ENCODE measurements at regions not wholly inside any gene's neighbourhood (a gene's known extent, or its start where the extent isn't known, plus 50 kb on each side); places are given as distances from the start of the nearest gene placed in this dataset.

DNA sequence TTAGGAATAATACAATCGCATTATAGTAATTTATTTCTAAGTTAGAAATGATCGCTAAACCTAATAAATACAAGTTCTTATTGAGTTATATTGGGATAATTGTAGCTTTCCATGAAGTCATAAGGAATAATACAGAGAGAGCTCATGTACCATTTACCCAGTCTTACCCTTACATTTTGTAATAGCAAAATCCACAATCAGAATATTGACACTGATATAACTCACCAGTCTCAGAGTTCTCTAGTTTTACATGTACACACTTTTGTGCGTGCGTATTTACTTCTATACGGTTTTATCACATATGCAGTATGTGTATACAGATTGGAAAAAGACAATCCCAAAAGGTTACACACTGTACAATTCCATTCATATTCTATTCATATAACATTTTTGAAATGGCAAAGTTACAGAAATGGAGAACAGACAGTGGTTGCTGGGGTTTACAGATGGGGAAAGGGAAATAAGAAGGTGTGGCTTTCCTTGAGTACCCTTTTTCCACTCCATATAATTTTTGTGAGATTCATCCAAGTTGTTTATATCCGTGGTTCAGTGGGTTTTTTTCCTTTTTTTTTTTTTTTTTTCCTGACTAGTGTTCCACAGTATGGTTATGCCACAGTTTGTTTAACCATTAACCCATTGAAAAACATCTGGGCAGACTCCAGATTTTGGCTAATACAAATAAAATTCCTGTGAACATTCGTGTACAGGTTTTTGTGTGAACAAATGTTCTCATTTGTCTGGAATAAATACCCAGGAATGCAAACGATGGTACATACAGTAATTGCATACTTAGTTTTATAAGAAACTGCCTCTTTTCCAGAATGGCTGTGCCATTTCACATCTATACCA, 117.2 kb downstream of the HNMT start:
- no peak for TF ChIP-seq ZBTB7A (IDR thresholded peaks at IDR 0.05; ENCODE audit: low read depth)
- no peak for TF ChIP-seq TEAD4 (IDR thresholded peaks at IDR 0.05)
- no peak for TF ChIP-seq NFIC (IDR thresholded peaks at IDR 0.05)
- no peak for TF ChIP-seq CEBPB (IDR thresholded peaks at IDR 0.05)
- no peak for TF ChIP-seq FOXM1 (IDR thresholded peaks at IDR 0.05; ENCODE audit: borderline replicate concordance, low read depth)
- TF ChIP-seq CREB1 (IDR thresholded peaks at IDR 0.05; ENCODE audit: low read depth): no peak
- TF ChIP-seq, protein P1, sequence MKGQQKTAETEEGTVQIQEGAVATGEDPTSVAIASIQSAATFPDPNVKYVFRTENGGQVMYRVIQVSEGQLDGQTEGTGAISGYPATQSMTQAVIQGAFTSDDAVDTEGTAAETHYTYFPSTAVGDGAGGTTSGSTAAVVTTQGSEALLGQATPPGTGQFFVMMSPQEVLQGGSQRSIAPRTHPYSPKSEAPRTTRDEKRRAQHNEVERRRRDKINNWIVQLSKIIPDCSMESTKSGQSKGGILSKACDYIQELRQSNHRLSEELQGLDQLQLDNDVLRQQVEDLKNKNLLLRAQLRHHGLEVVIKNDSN (IDR thresholded peaks at IDR 0.05): no peak
- TF ChIP-seq, protein P2, sequence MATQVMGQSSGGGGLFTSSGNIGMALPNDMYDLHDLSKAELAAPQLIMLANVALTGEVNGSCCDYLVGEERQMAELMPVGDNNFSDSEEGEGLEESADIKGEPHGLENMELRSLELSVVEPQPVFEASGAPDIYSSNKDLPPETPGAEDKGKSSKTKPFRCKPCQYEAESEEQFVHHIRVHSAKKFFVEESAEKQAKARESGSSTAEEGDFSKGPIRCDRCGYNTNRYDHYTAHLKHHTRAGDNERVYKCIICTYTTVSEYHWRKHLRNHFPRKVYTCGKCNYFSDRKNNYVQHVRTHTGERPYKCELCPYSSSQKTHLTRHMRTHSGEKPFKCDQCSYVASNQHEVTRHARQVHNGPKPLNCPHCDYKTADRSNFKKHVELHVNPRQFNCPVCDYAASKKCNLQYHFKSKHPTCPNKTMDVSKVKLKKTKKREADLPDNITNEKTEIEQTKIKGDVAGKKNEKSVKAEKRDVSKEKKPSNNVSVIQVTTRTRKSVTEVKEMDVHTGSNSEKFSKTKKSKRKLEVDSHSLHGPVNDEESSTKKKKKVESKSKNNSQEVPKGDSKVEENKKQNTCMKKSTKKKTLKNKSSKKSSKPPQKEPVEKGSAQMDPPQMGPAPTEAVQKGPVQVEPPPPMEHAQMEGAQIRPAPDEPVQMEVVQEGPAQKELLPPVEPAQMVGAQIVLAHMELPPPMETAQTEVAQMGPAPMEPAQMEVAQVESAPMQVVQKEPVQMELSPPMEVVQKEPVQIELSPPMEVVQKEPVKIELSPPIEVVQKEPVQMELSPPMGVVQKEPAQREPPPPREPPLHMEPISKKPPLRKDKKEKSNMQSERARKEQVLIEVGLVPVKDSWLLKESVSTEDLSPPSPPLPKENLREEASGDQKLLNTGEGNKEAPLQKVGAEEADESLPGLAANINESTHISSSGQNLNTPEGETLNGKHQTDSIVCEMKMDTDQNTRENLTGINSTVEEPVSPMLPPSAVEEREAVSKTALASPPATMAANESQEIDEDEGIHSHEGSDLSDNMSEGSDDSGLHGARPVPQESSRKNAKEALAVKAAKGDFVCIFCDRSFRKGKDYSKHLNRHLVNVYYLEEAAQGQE (IDR thresholded peaks at IDR 0.05; ENCODE audit: low read depth): no peak
- TF ChIP-seq EP300 (IDR thresholded peaks at IDR 0.05; ENCODE audit: borderline replicate concordance): no peak
- TF ChIP-seq EGR1 (IDR thresholded peaks at IDR 0.05): no peak
- no peak for TF ChIP-seq RAD21 (IDR thresholded peaks at IDR 0.05; ENCODE audit: low read depth)
- TF ChIP-seq TAF1 (IDR thresholded peaks at IDR 0.05; ENCODE audit: low read depth): no peak
- TF ChIP-seq YY1 (IDR thresholded peaks at IDR 0.05; ENCODE audit: low read depth): no peak

DNA sequence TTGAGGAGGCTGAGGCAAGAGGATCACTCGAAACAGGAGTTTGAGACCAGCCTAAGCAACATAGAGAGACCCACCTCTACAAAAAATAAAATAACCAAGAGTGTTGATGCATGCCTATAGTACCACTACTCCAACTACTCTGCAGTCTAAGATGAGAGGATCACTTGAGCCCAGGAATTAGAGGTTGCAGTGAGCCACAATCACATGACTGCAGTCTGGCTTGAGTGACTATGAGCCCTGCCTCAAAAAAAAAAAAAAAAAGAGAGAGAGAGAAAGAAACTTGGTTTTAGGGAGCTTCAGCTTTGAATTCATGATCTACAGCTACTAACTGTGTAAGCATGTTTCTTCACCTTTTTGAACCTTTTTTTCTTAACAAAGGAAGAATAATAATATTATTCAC, 119.9 kb downstream of the HNMT start:
- TF ChIP-seq, protein P1 (IDR thresholded peaks at IDR 0.05): peak; percentile 29; the same call in 1 of the 2 replicates
- TF ChIP-seq EGR1 (IDR thresholded peaks at IDR 0.05): no peak

DNA sequence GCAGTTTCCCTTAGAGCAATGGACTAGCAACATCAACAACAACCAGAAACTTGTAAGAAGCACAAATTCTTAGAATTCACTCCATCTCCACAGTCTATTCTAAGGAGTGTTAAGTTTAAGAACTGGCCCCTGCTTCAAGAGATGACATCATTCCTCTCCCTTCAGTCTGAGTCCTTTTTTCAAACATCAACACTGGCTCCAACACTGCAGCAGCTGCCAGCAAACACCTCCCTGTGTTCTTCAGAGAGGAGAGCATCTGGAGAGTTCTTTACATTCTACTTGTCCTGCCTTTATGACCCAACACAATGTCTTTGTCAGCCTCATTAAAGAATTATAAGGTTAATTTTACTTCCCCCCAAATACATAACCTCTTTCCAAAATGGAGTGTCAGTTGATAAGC, 122.3 kb downstream of the HNMT start:
- no peak for TF ChIP-seq FOXM1 (IDR thresholded peaks at IDR 0.05; ENCODE audit: borderline replicate concordance, low read depth)
- no peak for TF ChIP-seq RAD21 (IDR thresholded peaks at IDR 0.05; ENCODE audit: low read depth)
- TF ChIP-seq NFIC (IDR thresholded peaks at IDR 0.05): no peak
- TF ChIP-seq, protein P1 (IDR thresholded peaks at IDR 0.05): no peak

DNA sequence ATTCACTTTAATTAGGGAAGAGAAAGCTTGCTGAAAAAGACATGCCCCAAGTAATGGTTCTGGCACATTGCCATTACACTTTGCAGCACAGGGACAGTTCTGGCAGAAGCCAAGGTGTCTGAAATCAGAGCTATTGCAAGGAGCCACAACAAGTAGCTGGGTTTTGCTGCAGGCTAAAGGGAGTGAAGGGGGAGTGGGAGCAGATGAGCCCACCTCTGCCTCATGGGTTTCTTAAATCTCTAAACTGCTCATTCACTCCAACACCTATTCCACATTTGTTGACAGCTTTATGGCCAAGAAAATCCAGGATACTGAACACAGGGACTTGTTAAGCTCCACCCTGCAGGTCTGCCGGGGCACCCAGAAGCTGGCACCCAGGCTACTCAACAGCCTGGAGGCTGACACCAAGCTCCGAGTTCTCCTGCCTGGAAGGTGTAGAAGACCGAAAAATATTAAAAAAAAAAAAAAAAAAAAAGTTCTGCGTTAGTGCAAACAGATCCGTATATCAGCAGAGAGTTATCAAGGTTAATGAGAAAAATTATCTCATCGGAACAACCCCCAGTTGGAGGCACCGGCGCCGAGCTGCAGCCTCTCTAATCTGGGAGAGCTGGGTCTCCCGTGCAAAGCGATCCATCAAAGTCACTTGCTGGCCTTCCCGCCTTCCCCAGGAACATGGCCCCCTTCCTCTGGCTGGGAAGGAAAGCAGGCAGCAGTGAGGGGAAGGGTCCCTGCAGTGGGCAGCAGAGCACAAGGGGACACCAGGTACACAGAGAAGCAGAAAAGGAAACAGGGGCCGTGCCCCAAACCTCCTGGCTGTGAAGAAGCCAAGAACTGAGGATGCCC, 123.7 kb downstream of the HNMT start:
- TF ChIP-seq NFIC (IDR thresholded peaks at IDR 0.05): peak; percentile 51; the same call in 1 of the 2 replicates
- no peak for TF ChIP-seq EGR1 (IDR thresholded peaks at IDR 0.05)

DNA sequence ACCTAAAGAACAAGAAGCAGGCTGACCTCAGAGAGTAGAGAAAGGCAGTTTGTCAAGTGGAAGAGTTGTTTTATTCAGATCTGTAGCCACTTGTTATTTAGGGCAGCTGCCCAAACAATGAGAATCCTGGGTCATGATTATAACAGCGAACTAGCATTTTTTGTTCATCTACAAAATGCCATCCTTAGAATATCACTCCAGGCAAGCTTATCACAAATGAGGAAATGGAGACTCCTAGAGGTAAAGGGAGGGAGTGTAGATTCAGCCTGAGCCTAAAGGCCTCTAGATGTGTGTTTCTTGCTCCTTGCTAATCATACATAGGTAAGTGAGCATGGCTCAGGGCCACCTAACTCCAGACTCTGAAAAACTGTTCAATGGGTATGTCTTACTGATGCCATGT, 126.1 kb downstream of the HNMT start:
- TF ChIP-seq, protein P2 (IDR thresholded peaks at IDR 0.05; ENCODE audit: low read depth): no peak
- no peak for TF ChIP-seq TAF1 (IDR thresholded peaks at IDR 0.05; ENCODE audit: low read depth)
- peak; percentile 76 for TF ChIP-seq RAD21 (IDR thresholded peaks at IDR 0.05; ENCODE audit: low read depth)

DNA sequence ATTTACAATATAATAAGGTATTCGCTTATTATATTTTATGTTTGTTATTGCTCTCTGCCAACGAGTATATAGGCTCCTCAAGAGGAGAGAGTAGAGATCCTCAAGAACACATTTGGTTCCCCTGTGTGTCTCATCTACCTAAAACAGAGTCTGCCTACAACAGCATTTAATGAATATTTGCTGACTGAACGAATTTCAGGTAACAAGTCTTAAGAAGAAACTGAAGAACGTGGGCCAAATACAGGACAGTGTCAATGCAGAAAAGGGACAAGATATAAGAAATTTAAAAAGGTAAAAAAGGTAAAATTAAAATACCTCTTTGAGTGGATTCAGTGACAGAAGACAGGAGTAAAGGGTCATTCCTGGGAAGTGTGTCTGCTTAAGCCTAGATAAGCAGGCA, 129.2 kb downstream of the HNMT start:
- TF ChIP-seq EGR1 (IDR thresholded peaks at IDR 0.05): no peak
- no peak for TF ChIP-seq ZBTB7A (IDR thresholded peaks at IDR 0.05; ENCODE audit: low read depth)
- no peak for TF ChIP-seq NFIC (IDR thresholded peaks at IDR 0.05)
- TF ChIP-seq RAD21 (IDR thresholded peaks at IDR 0.05; ENCODE audit: low read depth): no peak
- TF ChIP-seq TCF12 (IDR thresholded peaks at IDR 0.05; ENCODE audit: low read depth): no peak
- no peak for TF ChIP-seq CREB1 (IDR thresholded peaks at IDR 0.05; ENCODE audit: low read depth)
- TF ChIP-seq, protein P1 (IDR thresholded peaks at IDR 0.05): no peak
- no peak for TF ChIP-seq FOXM1 (IDR thresholded peaks at IDR 0.05; ENCODE audit: borderline replicate concordance, low read depth)
- TF ChIP-seq YY1 (IDR thresholded peaks at IDR 0.05; ENCODE audit: low read depth): no peak
- no peak for TF ChIP-seq TAF1 (IDR thresholded peaks at IDR 0.05; ENCODE audit: low read depth)
- TF ChIP-seq, protein P3, sequence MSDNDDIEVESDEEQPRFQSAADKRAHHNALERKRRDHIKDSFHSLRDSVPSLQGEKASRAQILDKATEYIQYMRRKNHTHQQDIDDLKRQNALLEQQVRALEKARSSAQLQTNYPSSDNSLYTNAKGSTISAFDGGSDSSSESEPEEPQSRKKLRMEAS (IDR thresholded peaks at IDR 0.05): no peak
- TF ChIP-seq, protein P2 (IDR thresholded peaks at IDR 0.05; ENCODE audit: low read depth): no peak
- no peak for TF ChIP-seq EP300 (IDR thresholded peaks at IDR 0.05; ENCODE audit: borderline replicate concordance)
- no peak for TF ChIP-seq CEBPB (IDR thresholded peaks at IDR 0.05)
- no peak for TF ChIP-seq TEAD4 (IDR thresholded peaks at IDR 0.05)

Data from Ishikawa (cell line).